ENCODE measurements at regions not wholly inside any gene's neighbourhood (a gene's known extent, or its start where the extent isn't known, plus 50 kb on each side); places are given as distances from the start of the nearest gene placed in this dataset.

- Mint-ChIP-seq H3K36me3 (ENCODE audit: insufficient read depth, unreplicated experiment) (no peaks in the 10 kb centered on the region), H3K27ac (ENCODE audit: unreplicated experiment) (no peak overlapping the region), H3K4me1 (ENCODE audit: low read depth, unreplicated experiment) (no peaks in the 10 kb centered on the region), H3K9me3 (ENCODE audit: unreplicated experiment) (no peaks in the 10 kb centered on the region), H3K27me3 (ENCODE audit: insufficient read depth, unreplicated experiment) (peaks cover 3% of the 10 kb centered on the region), H3K4me3 (ENCODE audit: unreplicated experiment) (no peak overlapping the region)
- TF ChIP-seq CTCF (IDR thresholded peaks at IDR 0.05; ENCODE audit: insufficient read depth in 1 of 2, low read depth in 1 of 2, low read length in 1 of 2, severe bottlenecking in 1 of 2, unreplicated experiment in 1 of 2) = no peak
- Histone ChIP-seq H3K9me3 (no peaks in the 10 kb centered on the region), H3K36me3 (ENCODE audit: control insufficient read depth, insufficient read depth, low read length) (no peaks in the 10 kb centered on the region), H3K4me1 (no peaks in the 10 kb centered on the region), H3K27me3 (replicated peaks; ENCODE audit: control insufficient read depth, insufficient read depth, low read length) (no peaks in the 10 kb centered on the region), H3K4me3 (ENCODE audit: low read depth, low read length) (no peak overlapping the region)
- ChIA-PET CTCF (interaction anchor here (0.5 kb wide), 1 partner anchor 16 kb away, joined by 4 read pairs; no protein-coding TSS in a partner anchor), POLR2A (no interaction called here)
- BruUV-seq (replicated peaks) = no TSS peak
- no peak for DNase-seq
- intact Hi-C loops (cut with micrococcal nuclease; ENCODE audit: unreplicated experiment) = no loop called here
These were observed 315.5 kb upstream of the RGMB start for GRCh38 chr5:98458004-98458403.

GRCh38 chr5:98458726-98459125 is 314.7 kb upstream of the RGMB start:
- H3K27ac Mint-ChIP-seq (ENCODE audit: unreplicated experiment) = no peak overlapping the region
- intact Hi-C loops (cut with micrococcal nuclease; ENCODE audit: unreplicated experiment) = no loop called here
- no peaks in the 10 kb centered on the region for H3K27me3 ChIP-seq (replicated peaks; ENCODE audit: control insufficient read depth, insufficient read depth, low read length)
- ChIA-PET POLR2A (no interaction called here), CTCF (interaction anchor here (0.5 kb wide), 1 partner anchor 16 kb away, joined by 4 read pairs; no protein-coding TSS in a partner anchor)
- H3K9me3 ChIP-seq = no peaks in the 10 kb centered on the region
- H3K4me1 Mint-ChIP-seq (ENCODE audit: low read depth, unreplicated experiment) = no peaks in the 10 kb centered on the region
- no TSS peak for BruUV-seq (replicated peaks)
- no peaks in the 10 kb centered on the region for H3K36me3 Mint-ChIP-seq (ENCODE audit: insufficient read depth, unreplicated experiment)
- no peak overlapping the region for H3K4me3 ChIP-seq (ENCODE audit: low read depth, low read length)
- peaks cover 3% of the 10 kb centered on the region for H3K27me3 Mint-ChIP-seq (ENCODE audit: insufficient read depth, unreplicated experiment)
- H3K4me1 ChIP-seq = no peaks in the 10 kb centered on the region
- DNase-seq = no peak
- no peaks in the 10 kb centered on the region for H3K36me3 ChIP-seq (ENCODE audit: control insufficient read depth, insufficient read depth, low read length)
- no peak overlapping the region for H3K4me3 Mint-ChIP-seq (ENCODE audit: unreplicated experiment)
- H3K9me3 Mint-ChIP-seq (ENCODE audit: unreplicated experiment) = no peaks in the 10 kb centered on the region
- TF ChIP-seq CTCF (IDR thresholded peaks at IDR 0.05; ENCODE audit: insufficient read depth in 1 of 2, low read depth in 1 of 2, low read length in 1 of 2, severe bottlenecking in 1 of 2, unreplicated experiment in 1 of 2) = no peak

GRCh38 chr5:98460536-98460935 is 312.9 kb upstream of the RGMB start:
- H3K27ac Mint-ChIP-seq (ENCODE audit: unreplicated experiment) = no peak overlapping the region
- DNase-seq = no peak
- Histone ChIP-seq H3K4me1 (no peaks in the 10 kb centered on the region), H3K4me3 (ENCODE audit: low read depth, low read length) (no peak overlapping the region), H3K9me3 (no peaks in the 10 kb centered on the region), H3K36me3 (ENCODE audit: control insufficient read depth, insufficient read depth, low read length) (no peaks in the 10 kb centered on the region), H3K27me3 (replicated peaks; ENCODE audit: control insufficient read depth, insufficient read depth, low read length) (no peaks in the 10 kb centered on the region)
- ChIA-PET POLR2A (no interaction called here), CTCF (no interaction called here)
- TF ChIP-seq CTCF (IDR thresholded peaks at IDR 0.05; ENCODE audit: insufficient read depth in 1 of 2, low read depth in 1 of 2, low read length in 1 of 2, severe bottlenecking in 1 of 2, unreplicated experiment in 1 of 2) = no peak
- intact Hi-C loops (cut with micrococcal nuclease; ENCODE audit: unreplicated experiment) = no loop called here
- no peak overlapping the region for H3K4me3 Mint-ChIP-seq (ENCODE audit: unreplicated experiment)
- no TSS peak for BruUV-seq (replicated peaks)
- no peaks in the 10 kb centered on the region for H3K9me3 Mint-ChIP-seq (ENCODE audit: unreplicated experiment)
- H3K4me1 Mint-ChIP-seq (ENCODE audit: low read depth, unreplicated experiment) = no peaks in the 10 kb centered on the region
- peaks cover 3% of the 10 kb centered on the region for H3K27me3 Mint-ChIP-seq (ENCODE audit: insufficient read depth, unreplicated experiment)
- H3K36me3 Mint-ChIP-seq (ENCODE audit: insufficient read depth, unreplicated experiment) = no peaks in the 10 kb centered on the region
